ENCODE measurements at regions not wholly inside any gene's neighbourhood (a gene's known extent, or its start where the extent isn't known, plus 50 kb on each side); places are given as distances from the start of the nearest gene placed in this dataset.
"Not testable (repeated sequence)": the region's sequence is repeated elsewhere in the genome, so short reads cannot be mapped to it uniquely, and the experiment has no call there.

DNA sequence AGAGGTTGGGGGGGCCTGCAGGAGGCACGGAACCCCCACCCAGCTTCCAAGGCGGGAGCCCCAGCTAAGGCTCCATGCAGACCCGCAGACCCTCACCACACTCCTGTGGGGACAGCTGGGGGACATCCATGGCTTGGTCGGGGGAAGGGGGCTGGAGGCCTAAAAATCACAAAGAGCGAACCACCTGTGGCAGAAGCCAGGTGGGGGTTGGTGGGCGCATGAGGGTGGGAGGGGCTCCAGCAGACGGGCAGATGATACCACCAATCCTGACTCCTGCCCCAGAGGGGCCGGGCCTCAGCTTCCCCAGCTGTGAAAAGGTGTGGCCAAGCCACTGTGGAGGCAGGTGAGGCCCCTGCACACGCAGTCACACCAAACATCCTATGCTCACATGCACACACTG lies 111.6 kb downstream of the FAM53A start:
- DNase-seq: no peak

DNA sequence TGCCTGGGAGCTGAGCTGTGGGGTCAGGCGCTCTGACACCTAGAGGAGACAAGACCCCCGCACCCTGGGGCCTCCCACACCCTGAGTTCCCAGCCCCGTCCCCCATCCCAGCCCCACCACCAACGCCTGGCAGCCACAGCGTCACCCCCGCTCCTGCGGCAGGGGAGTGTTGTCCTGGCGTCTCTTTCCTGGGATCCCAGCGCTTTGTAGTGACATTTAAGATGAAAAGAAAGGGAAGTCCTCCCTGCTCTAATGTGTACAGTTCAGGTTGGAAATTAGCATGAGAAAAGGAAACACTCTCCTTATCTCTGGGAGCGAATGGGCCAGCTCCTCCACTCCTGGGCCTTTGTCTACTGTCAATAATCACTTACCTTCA lies 112.1 kb downstream of the FAM53A start:
- no peak for DNase-seq

DNA sequence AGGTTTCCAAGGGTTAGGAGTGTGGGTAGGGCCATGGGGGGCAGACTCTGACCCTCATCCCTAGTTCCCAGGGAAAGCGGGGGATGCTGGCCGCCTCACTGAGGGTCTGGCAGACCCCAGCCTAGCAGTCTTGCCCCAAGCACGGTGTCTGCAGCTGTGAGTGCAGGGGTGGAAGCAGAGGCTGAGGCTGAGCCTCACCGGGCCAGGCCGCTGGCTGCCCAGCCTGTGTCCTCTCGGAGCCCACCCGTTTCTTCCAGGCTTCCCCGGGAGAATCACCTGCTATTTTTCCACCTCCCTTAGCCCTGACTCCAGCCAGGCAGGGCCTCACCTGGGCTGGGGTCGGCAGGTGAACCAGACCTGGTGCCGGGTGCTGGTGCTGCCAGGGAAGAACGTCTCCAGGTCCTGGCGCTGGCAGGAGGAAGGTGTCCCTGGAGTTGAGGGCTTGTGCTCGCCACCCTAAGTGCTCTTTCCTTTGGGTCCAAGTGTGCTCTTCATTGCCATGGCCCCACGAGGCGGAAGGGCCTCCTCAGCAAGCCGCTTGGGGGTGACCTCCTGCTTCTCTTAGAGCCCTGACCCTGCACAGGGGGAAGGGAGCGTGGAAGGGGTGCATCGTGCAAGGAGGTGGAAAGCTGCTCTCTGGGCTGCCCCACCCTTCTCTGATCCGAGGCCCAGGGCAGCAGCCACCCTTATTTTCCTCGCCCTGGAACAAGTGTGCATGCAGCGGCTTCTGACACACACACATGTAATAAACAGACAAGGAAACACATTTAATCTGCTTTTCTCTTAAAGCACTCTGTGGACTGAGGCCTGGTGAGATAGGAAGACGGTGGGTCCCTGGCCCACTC lies 112.7 kb downstream of the FAM53A start:
- DNase-seq: no peak

DNA sequence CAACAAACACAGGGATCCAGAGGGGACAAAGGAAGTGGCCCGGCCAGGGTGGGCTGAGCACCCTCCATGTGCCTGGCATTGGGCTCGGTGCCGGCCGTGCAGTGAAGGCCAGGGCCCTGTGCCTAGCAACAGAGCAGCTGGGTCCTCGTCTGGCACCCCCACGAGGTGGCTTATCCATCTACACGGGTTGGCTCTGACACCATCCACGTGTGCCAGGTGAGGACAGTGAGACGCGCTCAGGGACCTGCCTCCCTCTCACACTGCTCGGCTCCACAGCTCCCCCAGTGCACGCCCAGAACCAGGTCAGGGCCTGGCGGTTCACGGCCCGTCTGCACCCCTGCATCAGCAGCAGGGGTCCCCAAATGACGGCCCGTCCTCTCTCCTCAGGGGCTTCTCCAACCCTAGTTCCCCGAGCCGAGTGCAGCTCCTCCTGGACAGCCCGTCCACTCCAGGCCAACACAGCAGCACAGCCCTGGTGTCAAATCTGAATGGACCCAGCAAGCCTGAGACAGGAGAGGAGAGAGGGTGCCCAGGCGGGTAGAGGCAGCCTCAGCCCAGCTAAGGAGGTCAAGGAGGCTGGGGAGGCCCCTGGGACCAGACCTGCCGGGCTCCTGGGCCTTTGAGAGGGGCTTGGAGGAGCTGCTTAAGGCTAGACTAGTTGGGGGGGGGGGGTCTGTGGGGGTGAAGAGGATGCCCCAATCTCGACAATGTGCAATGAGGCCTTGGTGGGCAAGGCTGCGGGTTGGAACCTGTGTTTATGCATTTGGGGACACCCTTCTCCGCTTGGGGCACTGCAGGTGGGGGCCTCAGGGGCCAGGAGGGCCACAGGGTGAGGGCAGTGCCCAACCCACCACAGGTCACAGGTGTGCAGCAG lies 113.6 kb downstream of the FAM53A start:
- DNase-seq: no peak

DNA sequence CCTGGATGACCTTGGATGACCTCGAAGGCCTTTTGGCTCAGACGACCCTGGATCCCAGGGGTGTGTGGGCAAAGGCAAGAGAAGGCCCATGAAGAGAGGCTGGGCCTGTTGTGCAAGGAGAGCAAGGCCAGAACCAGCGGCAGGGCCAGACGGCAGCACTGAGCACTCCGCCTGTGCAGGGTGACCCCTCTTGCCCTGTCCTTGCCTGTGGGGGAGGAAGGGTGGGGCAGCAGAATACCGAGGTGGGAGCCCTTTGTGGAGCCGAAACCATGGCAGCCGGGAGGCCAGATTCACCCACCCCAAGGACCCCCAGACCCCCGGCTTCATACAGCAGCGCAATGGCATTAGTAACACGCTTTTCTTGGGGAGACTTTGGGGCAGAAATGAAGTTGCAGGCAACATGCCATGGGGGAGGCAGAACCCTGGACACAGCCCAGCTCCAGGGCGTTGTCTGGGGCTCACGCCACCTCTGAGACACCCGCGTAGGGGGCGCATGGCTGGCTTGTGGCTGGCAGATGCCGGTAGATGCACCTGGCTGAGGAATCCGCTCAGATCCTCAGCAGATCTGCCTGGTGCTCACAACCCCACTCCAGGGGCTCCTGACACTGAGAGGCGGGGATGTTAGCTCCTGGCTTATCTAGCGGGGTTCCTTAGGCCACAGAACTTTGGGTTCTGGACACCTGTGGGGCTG lies 114.5 kb downstream of the FAM53A start:
- DNase-seq: no peak

DNA sequence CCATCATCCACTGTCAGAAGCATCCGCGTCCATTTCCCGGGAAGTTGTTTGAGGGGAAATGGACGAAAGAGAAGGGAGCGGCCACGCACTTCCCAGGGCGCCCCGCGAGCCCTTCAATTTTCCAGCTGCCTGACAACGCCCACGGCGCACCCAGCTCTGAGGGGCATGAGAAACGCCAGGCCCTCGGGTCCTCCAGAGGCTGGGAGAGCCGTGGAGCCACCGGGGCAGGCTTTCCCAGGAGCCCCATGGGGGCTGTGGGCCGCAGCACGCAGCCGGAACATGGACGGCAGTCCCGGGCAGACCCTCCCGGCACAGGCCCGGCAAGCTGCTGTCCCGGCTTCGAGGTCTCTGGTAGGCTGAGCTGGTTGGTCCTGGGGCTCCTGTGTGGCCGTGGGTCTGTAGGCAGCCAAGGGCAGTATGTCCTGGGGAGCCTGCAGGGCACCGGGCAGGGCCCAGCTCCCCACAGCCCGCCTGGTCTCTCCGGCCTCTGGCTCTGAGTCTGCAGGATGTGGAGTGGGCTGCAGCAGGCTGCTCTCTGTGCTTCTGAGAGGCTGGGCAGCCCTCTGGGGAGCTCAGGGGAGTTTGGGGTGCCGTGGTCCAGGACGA lies 115.2 kb downstream of the FAM53A start:
- no peak for DNase-seq

DNA sequence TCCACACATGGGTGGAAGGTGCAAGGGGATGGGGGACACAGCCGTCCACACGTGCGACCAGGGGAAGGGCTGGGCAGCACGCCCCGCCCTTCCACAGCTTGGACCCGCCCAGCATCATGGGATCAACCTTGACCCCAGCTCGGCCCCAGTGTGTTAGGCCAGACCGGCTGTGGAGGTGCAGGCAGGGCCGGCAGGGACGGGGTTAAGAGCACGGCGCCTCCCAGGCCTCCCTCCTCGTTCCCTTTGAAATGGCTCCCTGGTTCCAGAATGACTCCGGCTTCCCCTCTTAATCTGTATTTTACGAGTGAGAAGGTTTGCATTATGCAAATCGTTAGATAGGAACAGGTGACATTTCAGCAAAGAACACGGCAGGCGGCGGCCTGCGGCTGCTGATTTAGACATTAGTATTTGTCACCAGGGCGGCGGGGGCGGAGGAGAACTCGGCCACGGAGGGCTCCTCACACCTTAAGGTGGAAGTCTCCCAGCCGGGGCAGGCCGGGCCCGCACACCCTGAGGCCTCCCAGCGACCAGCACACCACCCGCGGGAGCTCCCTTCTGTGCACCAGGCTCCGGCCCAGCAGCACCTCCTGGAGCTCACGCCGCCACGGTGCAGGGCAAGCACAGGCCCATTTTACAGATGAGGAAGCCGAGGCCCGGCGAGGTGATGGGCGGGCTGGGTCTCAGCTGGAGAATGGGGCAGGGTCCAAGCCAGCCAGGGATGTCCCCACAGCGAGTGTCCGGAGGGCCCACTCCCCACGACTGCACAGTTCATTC lies 116.1 kb downstream of the FAM53A start:
- no peak for DNase-seq

DNA sequence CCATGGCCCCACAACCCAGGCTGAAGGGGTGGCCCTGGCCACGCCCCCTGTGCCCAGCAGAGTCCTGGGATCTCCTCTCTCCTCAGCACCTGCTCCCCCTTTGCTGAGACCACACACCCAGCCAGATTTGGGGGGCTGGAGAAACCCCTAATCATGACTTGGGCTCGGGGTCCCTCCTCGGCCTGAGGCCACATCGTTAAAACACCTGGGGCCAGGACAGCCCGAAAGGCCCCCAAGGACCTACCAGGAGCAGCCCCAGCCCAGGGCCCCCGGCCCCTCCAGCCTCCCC lies 116.7 kb downstream of the FAM53A start:
- no peak for DNase-seq

DNA sequence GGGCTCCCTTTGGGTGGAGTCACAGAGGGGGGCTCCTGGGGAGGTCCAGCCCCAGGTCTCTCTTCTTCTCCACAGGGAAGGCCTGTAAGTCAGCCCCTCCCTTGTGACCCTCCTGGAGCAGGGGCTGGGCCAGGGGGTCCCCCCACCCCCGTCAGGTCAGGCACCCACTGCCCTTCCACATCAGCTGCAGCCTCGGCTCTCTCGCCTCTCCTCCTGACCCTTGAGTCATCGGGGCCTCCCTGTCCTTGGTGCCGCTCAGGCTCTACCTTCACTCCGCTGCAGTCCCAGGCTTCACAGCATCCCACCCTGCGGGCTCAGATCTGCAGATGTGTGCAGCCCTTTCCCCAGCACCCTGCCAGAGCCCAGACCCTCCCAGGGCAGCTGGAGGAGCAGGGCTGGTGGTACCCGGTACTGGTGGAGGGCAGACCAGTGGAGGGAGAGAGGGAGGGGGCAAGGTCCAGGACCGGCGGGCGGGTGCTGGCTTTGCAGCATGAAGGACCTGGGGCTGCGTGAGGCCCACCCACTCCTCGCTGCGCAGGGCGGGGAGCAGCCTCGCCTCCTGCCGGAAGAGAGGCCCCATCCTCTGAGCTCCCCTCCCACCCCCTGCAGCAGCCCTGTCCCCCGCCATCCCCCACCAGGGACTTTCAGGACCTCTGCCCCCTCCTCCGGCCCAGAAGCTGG lies 117.1 kb downstream of the FAM53A start:
- no peak for DNase-seq

DNA sequence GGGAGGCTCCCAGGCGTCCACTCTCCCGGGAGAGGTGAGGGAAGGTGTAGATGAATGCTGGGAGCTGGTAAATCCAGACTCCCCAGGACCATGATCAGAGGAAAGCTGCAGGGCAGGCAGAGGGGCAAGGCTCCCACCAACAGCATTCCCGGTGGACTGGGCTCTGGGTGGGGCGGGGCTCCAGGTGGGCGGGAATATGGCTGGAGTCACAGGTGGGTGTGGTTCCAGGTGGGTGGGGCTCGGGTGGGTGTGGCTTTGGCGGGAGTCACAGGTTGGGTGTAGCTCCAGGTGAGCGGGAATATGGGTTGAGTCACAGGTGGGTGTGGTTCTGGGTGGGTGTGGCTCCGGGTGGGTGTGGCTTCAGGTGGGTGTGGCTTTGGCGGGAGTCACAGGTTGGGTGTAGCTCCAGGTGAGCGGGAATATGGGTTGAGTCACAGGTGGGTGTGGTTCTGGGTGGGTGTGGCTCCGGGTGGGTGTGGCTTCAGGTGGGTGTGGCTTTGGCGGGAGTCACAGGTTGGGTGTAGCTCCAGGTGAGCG lies 117.7 kb downstream of the FAM53A start:
- DNase-seq: not testable (repeated sequence)

DNA sequence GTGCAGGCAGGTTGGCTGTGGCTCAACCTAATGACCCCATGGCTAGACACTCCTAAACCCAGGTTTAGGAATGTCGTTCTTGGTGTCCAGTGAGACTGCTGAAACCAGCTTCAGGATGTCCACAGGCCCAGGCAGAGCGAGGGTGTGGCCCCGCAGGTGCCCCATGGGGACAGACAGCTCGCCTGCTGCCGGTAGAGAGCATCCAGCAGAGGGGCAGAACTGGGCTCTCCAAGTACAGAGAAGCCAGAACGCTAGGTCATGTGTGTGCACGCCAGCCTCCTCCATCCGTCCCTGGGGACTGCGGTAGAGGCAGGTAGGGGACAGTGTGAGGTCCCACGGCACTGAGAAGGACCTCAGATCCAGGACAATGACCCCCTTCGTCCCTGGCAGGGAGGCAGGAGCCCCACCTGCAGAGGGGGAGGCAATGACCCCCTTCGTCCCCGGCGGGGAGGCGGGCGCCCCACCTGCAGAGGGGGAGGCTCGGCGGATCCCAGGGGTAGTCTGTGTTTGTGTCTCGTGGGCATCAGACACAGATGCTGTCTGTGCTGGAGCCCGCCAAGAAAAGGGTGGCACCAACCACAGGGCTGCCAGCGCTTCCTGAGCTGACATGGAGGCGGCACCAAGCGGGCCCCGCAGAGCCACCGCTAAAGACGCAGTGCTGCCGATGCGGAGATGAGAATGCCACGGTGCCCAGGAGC lies 118.4 kb downstream of the FAM53A start:
- DNase-seq: no peak

DNA sequence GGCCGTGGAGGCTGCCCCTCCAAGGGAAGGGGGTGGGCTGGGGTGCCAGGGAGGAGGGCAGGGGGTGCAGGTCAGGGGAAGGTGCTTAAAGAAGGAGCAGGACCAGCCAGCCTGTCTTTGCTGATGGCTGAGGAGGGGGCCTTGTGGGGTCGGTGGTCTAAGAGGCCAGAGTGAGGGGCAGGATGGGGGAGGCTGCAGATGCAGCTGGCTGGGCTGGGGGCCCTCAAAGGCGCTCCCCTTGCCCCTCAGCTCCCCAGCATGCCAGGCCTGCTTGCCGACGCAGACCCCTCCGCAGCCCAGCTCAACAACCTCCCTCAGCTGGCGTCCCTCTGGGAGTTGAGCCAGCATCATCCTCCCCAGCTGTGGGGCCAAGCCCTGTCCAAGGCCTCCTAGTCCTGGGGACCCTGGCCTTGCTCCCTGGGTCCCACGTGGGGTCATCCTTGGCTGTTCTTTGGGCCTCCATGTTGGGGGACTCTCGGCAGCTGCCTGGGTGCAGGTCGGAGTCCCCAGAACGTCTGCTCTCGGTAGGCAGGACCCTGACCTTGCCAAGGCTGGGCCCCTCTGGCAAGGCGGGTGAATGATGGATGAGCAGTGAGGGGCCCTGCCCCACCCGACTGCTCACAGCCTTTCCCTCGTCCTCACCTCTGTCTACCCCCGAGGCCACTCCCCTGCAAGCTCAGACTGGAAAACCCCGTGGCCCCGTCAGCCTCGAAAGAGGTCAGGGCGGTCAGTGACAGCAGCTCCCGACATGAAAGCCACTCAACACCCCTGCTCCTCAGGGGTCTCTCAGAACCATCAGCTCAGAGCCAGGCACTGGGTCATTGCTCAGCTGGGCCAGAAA lies 119.4 kb downstream of the FAM53A start:
- DNase-seq: no peak

DNA sequence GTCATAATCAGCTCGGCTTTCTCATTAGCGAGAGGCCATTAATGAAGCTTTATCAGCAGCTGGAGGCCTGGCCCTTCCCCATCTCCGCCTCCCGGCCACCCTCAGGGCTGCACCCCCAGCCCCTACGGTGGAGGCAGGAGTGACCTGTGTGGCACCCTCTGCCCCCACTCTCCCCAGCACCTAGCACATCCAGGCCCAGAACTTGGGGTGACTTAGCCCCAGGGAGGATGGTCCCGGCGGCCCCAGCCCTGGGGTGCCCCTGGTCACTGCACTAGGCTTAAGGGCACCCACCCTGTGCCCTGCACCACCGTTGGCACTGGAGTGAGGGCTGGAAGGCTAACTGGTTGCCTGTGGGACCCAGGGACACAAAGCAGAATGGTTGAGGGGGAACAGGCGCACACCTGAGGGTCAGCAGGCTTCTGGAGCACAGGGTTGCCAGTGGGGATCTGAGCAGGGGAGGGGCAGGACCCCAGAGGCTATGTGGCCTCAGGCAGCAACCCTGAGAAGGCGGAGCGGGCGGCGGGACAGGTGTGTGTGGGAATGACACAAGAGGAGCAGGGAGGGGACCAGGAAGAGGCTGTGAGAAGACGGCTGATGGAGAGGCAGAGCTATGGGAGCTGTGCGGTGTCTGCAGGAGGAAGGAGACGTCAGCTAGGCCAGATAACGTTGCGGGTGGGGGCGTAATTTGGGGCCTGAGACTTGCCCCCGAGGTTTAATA lies 120.2 kb downstream of the FAM53A start:
- no peak for DNase-seq

DNA sequence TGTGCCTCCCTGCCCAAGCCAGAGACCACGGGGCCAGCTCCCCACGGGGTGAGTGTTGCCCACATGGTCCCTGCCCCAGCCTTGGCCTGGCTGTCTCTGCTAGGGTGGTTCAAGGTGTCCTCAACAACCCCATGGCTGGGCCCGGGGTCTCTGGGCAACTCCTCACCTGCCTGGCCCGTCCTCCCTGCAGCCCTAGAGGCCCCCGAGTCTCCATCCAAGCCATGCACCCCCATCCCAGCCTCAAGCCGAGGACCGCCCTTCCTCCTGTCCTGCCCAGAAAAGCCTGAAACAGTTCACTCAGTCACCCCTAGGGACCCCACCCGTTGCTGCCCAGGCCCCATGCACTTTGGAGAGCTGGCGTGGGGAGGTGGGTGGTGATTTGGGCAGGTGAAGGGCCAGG lies 120.9 kb downstream of the FAM53A start:
- no peak for DNase-seq

DNA sequence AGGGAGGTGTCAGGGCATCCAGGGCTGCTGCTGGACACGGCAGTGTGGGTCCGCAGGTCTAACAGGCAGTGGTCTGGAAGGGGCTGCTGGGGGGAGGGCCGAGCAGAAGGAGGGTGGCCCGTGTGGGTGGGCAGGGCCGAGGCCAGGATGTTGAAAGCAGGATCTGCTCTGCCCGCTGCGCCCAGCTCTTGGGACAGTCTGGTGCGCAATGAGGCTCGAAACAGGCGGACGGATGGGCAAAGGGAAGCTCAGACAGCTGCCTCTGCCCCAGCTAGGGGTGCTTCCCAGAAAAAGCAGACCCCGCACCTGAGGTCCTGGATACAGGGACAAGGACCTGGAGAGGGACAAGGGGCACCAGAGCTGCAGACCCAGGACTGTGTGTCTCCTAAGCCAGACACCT lies 121.3 kb downstream of the FAM53A start:
- DNase-seq: no peak

DNA sequence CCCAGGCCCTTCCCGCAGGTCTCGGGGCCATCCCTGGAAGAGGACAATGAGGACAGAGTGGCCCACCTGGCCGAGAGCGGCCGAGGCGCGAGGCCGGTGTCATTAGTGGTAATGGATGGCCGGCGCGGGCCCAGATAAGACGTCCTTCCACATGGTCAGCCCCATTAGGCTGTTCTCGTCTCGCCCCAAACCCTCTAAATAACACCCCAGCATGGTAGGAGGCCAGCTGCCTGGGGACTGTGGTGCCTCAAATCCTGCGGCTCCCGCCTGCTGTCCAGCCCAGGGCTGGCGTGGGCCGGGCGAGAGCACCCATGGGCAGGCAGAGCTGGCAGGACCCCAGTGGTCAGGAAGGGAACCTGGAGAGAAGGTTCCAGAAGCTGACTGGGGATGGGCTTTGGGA lies 121.7 kb downstream of the FAM53A start:
- DNase-seq: no peak

DNA sequence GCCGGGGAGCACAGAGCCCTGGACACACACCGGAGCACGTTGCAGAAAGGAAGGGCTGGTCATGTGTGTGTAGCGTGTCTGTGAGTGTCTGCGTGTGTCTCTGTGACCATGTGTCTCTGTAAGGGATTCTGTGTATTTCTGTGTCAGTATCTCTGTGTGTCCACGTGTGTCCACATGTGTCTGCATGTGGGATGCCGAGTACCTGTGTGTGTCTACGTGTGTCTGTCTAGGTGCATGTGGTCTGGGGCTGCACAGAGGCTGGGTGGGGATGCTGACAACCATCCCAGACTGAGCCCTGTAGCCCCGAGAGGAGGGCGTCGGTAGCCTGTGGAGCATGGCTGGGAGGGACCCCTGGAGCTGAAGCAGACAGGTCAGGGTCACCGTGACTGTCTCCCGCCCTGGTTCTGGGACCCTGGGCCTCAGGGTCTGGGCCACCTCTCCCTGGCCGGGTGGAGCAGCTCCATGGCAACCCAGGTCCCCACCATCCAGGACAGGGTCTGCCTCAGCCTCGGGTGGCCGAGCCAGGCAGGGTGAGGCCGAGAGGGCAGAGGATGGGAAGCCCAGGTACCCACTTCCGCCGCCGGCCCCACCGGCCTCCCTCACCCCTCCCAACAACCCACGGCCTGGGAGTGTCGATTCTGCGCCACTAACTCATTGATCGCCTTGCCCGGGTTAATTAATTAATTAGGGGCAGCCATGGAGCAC lies 122.7 kb downstream of the FAM53A start:
- no peak for DNase-seq

DNA sequence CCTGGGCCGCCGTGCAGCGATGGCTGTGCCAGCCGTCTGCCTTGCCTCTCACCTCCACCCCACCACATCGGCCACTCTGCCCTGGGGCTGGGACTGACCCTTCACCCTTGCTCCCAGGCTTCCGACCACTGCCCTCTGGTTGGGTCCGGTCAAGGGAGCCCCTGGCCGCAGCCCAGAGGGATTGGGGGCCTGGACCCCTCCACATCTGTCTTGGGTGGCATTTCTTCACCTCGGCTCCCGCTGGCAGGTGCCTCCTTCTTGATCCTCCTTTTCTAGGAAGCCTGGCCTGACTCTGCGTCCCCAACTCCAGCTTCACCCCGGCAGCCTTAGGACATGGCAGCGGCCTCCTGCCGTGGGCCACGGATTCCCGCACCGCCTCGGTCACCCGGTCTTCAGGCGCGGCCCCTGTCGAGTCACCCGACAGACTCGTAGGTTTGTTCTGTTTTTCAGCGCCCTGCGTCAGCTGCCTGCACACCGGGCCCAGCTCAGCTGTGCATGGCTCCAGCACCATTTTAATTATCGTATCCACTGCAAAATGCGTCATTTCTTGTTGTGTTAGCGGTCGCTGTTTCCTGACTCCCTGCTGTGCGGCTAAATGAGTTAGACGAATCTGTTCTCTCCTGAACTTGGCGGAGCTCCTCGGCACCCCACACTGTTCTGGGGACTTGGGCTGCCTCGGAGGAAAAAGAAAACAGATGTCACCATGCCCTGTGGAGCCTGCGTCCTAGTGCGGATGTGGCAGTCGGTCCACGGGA lies 124.0 kb downstream of the FAM53A start:
- no peak for DNase-seq

All from KG1 (cell line).